Tibial nerve (tissue), 4 donors: ENCODE measurements at regions not wholly inside any gene's neighbourhood (a gene's known extent, or its start where the extent isn't known, plus 50 kb on each side); places are given as distances from the start of the nearest gene placed in this dataset.
"Not testable (repeated sequence)": the region's sequence is repeated elsewhere in the genome, so short reads cannot be mapped to it uniquely, and the experiment has no call there.

ENCODE experiments used
- DNase-seq, 2 donors: peaks; one replicate each; pipeline ENCODE4 v3.0.0-alpha.2; 2019; ENCODE audit warnings: low spot score in 2 of 2
- H3K27ac ChIP-seq, 4 donors: fragments of 200-600 bp; sonication (generic) in 3 of 4; one replicate each; pipeline ENCODE4 v1.5.1; 2017 to 2019; ENCODE audit warnings: mild to moderate bottlenecking in 1 of 4
- H3K27me3 ChIP-seq, 2 donors: fragments of 200-600 bp; sonication (generic) in 1 of 2; one replicate each; pipeline versions ENCODE4 v1.5.1 to v1.6.0; 2017 to 2019
- H3K36me3 ChIP-seq, 3 donors: fragments of 200-600 bp; sonication (generic); one replicate each; pipeline ENCODE4 v1.5.1; 2018 to 2019
- H3K4me1 ChIP-seq, 4 donors: fragments of 200-600 bp; sonication (generic) in 3 of 4; one replicate each; pipeline ENCODE4 v1.5.1; 2017 to 2019
- H3K4me3 ChIP-seq, 4 donors: fragments of 200-600 bp; sonication (generic) in 3 of 4; one replicate each; pipeline ENCODE4 v1.5.1; 2017 to 2019; ENCODE audit warnings: mild to moderate bottlenecking in 1 of 4, moderate library complexity in 1 of 4
- H3K9me3 ChIP-seq, 4 donors: fragments of 200-600 bp; sonication (generic) in 3 of 4; one replicate each; pipeline ENCODE4 v1.5.1; 2017 to 2019
- EP300 ChIP-seq, 2 donors: sonication (generic); formaldehyde crosslinking; IDR thresholded peaks; one replicate each; pipeline ENCODE4 v1.6.1; 2017; ENCODE audit warnings: antibody characterized with exemption in 2 of 2, mild to moderate bottlenecking in 1 of 2
- POLR2A ChIP-seq, 2 donors: fragments of 450-650 bp; IDR thresholded peaks; one replicate each; pipeline ENCODE4 v1.6.1; 2017; ENCODE audit warnings: antibody characterized with exemption in 2 of 2, mild to moderate bottlenecking in 2 of 2, moderate library complexity in 2 of 2
- WGBS, 2 donors: methylation state at CpG; one replicate each; pipeline ENCODE4 v1.1.5; 2018; 5-methylcytosine and 5-hydroxymethylcytosine counted together
- TF ChIP-seq, protein P1 (sequence below), 5 experiments: fragments of 200-600 bp in 3 of 5; fragments of 450-650 bp in 2 of 5; sonication (generic) in 3 of 5; IDR thresholded peaks; one replicate each; pipeline ENCODE4 v1.5.1; 2016 to 2019; ENCODE audit warnings: antibody characterized with exemption in 5 of 5, mild to moderate bottlenecking in 3 of 5, moderate library complexity in 2 of 5

DNA sequence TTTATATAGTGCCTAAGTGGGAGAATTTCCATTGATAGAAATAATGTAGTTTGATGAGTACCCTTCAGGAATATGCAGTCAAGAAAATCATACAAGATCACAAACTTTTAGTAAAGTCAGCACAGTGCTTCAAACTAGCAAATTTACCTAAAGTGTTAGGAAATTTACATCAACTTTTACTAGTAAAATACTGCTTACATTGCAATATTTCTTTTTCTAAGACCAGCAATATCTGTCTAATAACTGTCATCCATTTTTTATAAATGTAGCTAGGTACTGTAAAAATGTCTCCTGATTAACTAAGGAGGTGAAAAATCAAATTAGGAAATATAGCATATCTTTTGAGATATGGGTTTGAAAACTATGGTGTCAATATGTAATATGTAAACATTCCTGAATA, 405.4 kb downstream of the MDFIC start:
- Histone ChIP-seq H3K27ac (no peak overlapping the region), H3K9me3 (no peaks in the 10 kb centered on the region), H3K4me3 (no peak overlapping the region), H3K27me3 (no peaks in the 10 kb centered on the region), H3K36me3 (no peaks in the 10 kb centered on the region), H3K4me1 (no peaks in the 10 kb centered on the region)
- DNase-seq, result no peak
- no peak for TF ChIP-seq POLR2A (IDR thresholded peaks at IDR 0.05)
- no peak for TF ChIP-seq EP300 (IDR thresholded peaks at IDR 0.05)
- TF ChIP-seq, protein P1, sequence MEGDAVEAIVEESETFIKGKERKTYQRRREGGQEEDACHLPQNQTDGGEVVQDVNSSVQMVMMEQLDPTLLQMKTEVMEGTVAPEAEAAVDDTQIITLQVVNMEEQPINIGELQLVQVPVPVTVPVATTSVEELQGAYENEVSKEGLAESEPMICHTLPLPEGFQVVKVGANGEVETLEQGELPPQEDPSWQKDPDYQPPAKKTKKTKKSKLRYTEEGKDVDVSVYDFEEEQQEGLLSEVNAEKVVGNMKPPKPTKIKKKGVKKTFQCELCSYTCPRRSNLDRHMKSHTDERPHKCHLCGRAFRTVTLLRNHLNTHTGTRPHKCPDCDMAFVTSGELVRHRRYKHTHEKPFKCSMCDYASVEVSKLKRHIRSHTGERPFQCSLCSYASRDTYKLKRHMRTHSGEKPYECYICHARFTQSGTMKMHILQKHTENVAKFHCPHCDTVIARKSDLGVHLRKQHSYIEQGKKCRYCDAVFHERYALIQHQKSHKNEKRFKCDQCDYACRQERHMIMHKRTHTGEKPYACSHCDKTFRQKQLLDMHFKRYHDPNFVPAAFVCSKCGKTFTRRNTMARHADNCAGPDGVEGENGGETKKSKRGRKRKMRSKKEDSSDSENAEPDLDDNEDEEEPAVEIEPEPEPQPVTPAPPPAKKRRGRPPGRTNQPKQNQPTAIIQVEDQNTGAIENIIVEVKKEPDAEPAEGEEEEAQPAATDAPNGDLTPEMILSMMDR (IDR thresholded peaks at IDR 0.05), result no peak

DNA sequence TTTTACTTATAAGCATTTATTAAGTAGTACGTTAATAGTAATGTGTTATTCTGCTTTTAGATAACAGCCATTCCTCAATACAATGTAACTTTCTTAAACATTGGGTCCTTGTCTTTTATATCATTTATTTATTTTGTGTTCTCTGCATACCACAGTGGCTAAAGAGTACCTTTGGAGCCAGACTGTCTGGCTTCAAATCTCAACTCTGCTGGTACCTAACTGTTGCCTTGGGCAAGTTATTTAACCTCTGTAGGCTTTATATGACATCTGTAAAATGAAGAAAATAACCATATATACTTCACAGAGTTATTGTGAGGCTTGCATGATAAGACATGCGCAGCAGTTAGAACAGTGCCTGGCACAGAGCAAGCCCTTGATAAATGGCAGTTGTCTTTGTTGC, 397.6 kb downstream of the MDFIC start:
- Histone ChIP-seq H3K36me3 (no peaks in the 10 kb centered on the region), H3K4me1 (no peaks in the 10 kb centered on the region), H3K27ac (no peak overlapping the region), H3K4me3 (no peak overlapping the region), H3K9me3 (no peaks in the 10 kb centered on the region), H3K27me3 (no peaks in the 10 kb centered on the region)
- no peak for DNase-seq
- 89 to 95% methylated on average over 2 of the region's 2 CpGs for WGBS, 2 donors
- TF ChIP-seq, protein P1 (IDR thresholded peaks at IDR 0.05), result no peak
- no peak for TF ChIP-seq POLR2A (IDR thresholded peaks at IDR 0.05)
- TF ChIP-seq EP300 (IDR thresholded peaks at IDR 0.05), result no peak

DNA sequence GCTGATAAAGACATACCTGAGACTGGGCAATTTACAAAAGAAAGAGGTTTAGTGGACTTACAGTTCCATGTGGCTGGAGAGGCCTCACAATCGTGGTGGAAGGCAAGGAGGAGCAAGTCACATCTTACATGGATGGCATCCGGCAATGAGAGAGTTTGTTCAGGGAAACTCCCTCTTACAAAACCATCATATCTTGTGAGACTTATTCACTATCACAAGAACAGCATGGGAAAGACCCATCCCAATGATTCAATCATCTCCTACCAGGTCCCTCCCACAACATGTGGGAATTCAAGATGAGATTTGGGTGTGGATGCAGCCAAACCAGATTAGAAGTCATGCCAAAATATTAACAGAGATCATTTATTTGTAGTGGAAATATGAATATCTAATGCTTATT, 388.4 kb downstream of the MDFIC start:
- not testable (repeated sequence) for H3K9me3 ChIP-seq, H3K27ac ChIP-seq, H3K4me3 ChIP-seq, H3K4me1 ChIP-seq, H3K36me3 ChIP-seq, H3K27me3 ChIP-seq, DNase-seq
- 79 to 86% methylated on average over 2 of the region's 2 CpGs for WGBS, 2 donors

DNA sequence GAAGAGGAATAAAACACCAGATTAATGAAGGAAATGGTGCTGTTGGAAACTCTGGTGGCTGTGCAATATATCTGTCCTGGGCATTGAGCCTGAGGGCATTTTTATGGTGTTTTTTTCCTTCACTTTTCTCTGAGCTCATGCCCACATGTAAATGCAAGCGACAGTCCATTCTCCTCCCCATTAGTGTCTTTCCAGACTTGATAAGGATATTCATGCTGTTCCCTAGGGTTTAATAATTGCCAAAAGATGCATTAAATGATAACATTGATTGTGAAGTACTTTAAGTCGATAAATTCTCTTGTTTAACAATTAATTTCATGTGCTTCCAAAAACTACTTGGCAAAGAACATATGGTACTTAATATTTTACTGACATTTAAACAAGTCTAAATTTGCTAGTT, 384.7 kb downstream of the MDFIC start:
- Histone ChIP-seq H3K36me3 (no peaks in the 10 kb centered on the region), H3K4me3 (no peak overlapping the region), H3K4me1 (no peaks in the 10 kb centered on the region), H3K9me3 (no peaks in the 10 kb centered on the region), H3K27ac (no peak overlapping the region), H3K27me3 (no peaks in the 10 kb centered on the region)
- WGBS, 2 donors, result 63 to 74% methylated on average over 2 of the region's 2 CpGs
- TF ChIP-seq POLR2A (IDR thresholded peaks at IDR 0.05), result no peak
- DNase-seq, result no peak

DNA sequence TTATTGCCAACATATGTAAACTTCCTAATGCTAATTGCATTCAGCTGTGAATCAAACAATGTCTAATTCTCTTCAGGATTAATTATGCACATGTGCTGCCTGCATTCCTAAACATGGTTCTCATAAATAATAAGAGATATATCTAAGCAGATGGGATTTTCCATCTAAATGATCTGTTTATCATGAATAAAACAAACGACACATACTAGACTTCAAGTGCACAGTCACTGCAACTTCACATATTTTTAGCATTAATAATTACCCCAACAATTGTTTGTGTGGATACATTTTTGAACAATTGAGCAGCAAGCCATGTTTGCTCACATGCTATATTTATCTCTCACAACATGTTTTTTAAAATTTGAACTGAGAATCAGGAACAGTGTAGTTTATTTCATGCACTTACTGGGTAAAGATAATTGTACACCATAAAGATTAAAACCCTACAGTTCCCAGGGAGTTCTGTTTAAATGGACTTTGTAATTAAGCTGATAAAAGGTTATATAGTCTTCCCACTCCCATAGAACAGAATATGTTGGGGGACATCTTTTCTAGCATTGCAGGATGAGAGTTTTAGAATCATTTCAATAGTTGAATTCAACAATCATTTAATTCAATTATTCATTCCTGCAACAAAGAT, 378.5 kb downstream of the MDFIC start:
- no peak for DNase-seq
- no peak overlapping the region for H3K27ac ChIP-seq
- H3K4me1 ChIP-seq, result no peaks in the 10 kb centered on the region
- H3K36me3 ChIP-seq, result no peaks in the 10 kb centered on the region
- H3K9me3 ChIP-seq, result no peaks in the 10 kb centered on the region
- H3K4me3 ChIP-seq, result no peak overlapping the region
- H3K27me3 ChIP-seq, result no peaks in the 10 kb centered on the region
- WGBS, 2 donors, result 26 to 27% methylated on average over 1 of the region's 1 CpG
- TF ChIP-seq EP300 (IDR thresholded peaks at IDR 0.05) (no peak), POLR2A (IDR thresholded peaks at IDR 0.05) (no peak)
- TF ChIP-seq, protein P1 (IDR thresholded peaks at IDR 0.05), result no peak

DNA sequence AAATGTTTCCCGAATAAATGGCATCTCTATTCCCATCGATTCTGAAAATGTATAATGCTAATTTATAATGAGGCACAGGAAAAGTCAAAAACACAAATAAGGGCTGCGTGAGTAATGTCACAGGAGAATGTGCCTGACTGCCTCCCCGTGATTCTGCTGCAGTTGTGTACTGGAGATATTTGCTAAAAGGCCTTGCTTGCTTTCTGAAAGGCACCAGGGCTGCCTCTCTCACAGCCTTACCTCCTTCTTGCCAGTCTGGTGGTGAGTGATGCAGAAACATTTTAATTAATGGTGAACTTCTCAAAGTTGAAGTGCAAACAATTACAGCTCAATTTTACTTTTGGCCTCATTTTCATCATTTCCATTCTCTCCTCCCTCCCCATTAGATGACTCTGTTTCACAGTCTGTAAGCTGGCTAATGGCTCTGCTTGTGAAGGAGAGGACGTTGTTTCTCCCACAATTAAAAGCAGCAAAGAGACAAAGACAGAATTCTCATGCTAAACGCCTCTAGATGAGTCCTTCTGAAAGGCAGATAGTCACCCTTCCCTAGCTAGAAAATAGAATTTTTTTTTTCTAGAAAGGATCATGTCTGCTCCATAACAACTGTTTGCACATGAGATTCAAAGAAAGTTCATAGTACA, 377.6 kb downstream of the MDFIC start:
- Histone ChIP-seq H3K27me3 (no peaks in the 10 kb centered on the region), H3K9me3 (no peaks in the 10 kb centered on the region), H3K4me3 (no peak overlapping the region), H3K4me1 (no peaks in the 10 kb centered on the region), H3K36me3 (no peaks in the 10 kb centered on the region), H3K27ac (no peak overlapping the region)
- 57 to 64% methylated on average over 6 of the region's 6 CpGs for WGBS, 2 donors
- no peak for DNase-seq
- no peak for TF ChIP-seq POLR2A (IDR thresholded peaks at IDR 0.05)
- TF ChIP-seq, protein P1 (IDR thresholded peaks at IDR 0.05), result no peak
